ENCODE measurements at regions not wholly inside any gene's neighbourhood (a gene's known extent, or its start where the extent isn't known, plus 50 kb on each side); places are given as distances from the start of the nearest gene placed in this dataset.

- H3K4me3 ChIP-seq (ENCODE audit: low read depth, low read length) = no peak overlapping the region
- in situ Hi-C loops (cut with HindIII; ENCODE audit: low sequenced_read_pairs) = no loop called here
- TF ChIP-seq CTCF (IDR thresholded peaks at IDR 0.05; ENCODE audit: low read depth, low read length) = no peak
- DNase-seq (ENCODE audit: low read depth, low spot score) = no peak
Observed at GRCh38 chr4:123218981-123219380, 177.6 kb upstream of the SPRY1 start.

- in situ Hi-C loops (cut with HindIII; ENCODE audit: low sequenced_read_pairs) = no loop called here
- no peak overlapping the region for H3K4me3 ChIP-seq (ENCODE audit: low read depth, low read length)
- no peak for DNase-seq (ENCODE audit: low read depth, low spot score)
- TF ChIP-seq CTCF (IDR thresholded peaks at IDR 0.05; ENCODE audit: low read depth, low read length) = no peak
Observed at GRCh38 chr4:123229286-123229685, 167.3 kb upstream of the SPRY1 start.

GRCh38 chr4:123230061-123230460, 166.5 kb upstream of the SPRY1 start:
- H3K4me3 ChIP-seq (ENCODE audit: low read depth, low read length) = no peak overlapping the region
- DNase-seq (ENCODE audit: low read depth, low spot score) = no peak
- TF ChIP-seq CTCF (IDR thresholded peaks at IDR 0.05; ENCODE audit: low read depth, low read length) = no peak
- in situ Hi-C loops (cut with HindIII; ENCODE audit: low sequenced_read_pairs) = no loop called here

- H3K4me3 ChIP-seq (ENCODE audit: low read depth, low read length) = no peak overlapping the region
- no peak for TF ChIP-seq CTCF (IDR thresholded peaks at IDR 0.05; ENCODE audit: low read depth, low read length)
- in situ Hi-C loops (cut with HindIII; ENCODE audit: low sequenced_read_pairs) = no loop called here
- DNase-seq (ENCODE audit: low read depth, low spot score) = no peak
Observed at GRCh38 chr4:123232439-123232838, 164.2 kb upstream of the SPRY1 start.

GRCh38 chr4:123233136-123233768, 163.3 kb upstream of the SPRY1 start:
- no peak for DNase-seq (ENCODE audit: low read depth, low spot score)
- no peak overlapping the region for H3K4me3 ChIP-seq (ENCODE audit: low read depth, low read length)
- in situ Hi-C loops (cut with HindIII; ENCODE audit: low sequenced_read_pairs) = no loop called here
- TF ChIP-seq CTCF (IDR thresholded peaks at IDR 0.05; ENCODE audit: low read depth, low read length) = no peak

- no peak for DNase-seq (ENCODE audit: low read depth, low spot score)
- in situ Hi-C loops (cut with HindIII; ENCODE audit: low sequenced_read_pairs) = no loop called here
- H3K4me3 ChIP-seq (ENCODE audit: low read depth, low read length) = no peak overlapping the region
- TF ChIP-seq CTCF (IDR thresholded peaks at IDR 0.05; ENCODE audit: low read depth, low read length) = no peak
Observed at GRCh38 chr4:123234955-123235354, 161.6 kb upstream of the SPRY1 start.

GRCh38 chr4:123235431-123235830, 161.2 kb upstream of the SPRY1 start:
- DNase-seq (ENCODE audit: low read depth, low spot score) = peak; percentile 38
- no peak for TF ChIP-seq CTCF (IDR thresholded peaks at IDR 0.05; ENCODE audit: low read depth, low read length)
- in situ Hi-C loops (cut with HindIII; ENCODE audit: low sequenced_read_pairs) = no loop called here
- no peak overlapping the region for H3K4me3 ChIP-seq (ENCODE audit: low read depth, low read length)

Data from astrocyte of the spinal cord (primary cell).